ENCODE measurements at regions not wholly inside any gene's neighbourhood (a gene's known extent, or its start where the extent isn't known, plus 50 kb on each side); places are given as distances from the start of the nearest gene placed in this dataset.

DNA sequence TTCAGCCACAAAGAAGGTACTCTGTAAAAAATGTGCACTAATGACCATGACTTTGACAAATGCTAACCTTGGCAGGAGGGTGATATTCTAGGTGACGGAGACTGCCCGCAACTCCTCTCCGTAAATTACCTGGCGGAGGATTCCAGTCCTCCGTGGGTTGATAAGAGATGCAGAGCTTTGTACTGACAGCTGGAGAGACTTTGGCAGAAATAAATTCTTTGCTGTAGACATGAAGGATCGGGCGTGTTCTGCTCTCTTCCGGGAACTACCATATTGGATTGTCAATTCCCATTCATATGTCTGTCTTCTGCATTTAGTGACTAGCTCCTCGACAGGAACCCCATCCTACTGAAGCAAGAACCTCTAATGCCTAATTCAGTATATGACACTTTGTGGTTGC lies 158.3 kb upstream of the KAZN start:
- TF ChIP-seq EP300 (IDR thresholded peaks at IDR 0.05; ENCODE audit: borderline replicate concordance), result no peak
- TF ChIP-seq, protein P1, sequence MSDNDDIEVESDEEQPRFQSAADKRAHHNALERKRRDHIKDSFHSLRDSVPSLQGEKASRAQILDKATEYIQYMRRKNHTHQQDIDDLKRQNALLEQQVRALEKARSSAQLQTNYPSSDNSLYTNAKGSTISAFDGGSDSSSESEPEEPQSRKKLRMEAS (IDR thresholded peaks at IDR 0.05), result no peak
- TF ChIP-seq CREB1 (IDR thresholded peaks at IDR 0.05; ENCODE audit: low read depth), result no peak
- TF ChIP-seq YY1 (IDR thresholded peaks at IDR 0.05; ENCODE audit: low read depth), result no peak
- TF ChIP-seq REST (IDR thresholded peaks at IDR 0.05; ENCODE audit: low read depth), result no peak
- TF ChIP-seq CEBPB (IDR thresholded peaks at IDR 0.05), result no peak
- TF ChIP-seq TAF1 (IDR thresholded peaks at IDR 0.05; ENCODE audit: low read depth), result no peak
